ENCODE measurements at regions not wholly inside any gene's neighbourhood (a gene's known extent, or its start where the extent isn't known, plus 50 kb on each side); places are given as distances from the start of the nearest gene placed in this dataset.

DNA sequence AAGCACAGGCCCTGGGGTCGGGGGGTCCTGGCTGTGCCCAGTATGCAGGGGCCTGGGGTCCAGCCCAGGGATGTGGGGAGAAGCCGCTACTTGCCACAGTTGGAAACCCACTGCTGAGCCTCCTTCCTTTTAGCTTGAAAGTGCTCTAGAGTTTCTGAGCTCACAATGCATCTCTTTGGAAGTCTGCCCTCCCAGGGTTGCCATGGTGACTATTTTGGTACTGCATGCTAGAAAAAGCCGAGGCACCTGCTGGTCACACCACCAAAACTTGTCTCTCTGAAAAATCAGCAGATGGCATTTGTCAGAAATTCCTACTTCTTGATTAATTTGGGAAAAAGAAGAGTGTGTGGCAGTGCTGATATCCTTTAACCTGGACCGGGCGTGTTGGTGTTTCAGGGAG lies 151.8 kb downstream of the SEC61B start:
- Histone ChIP-seq H3K4me3 (ENCODE audit: low read length) (no peak overlapping the region), H3F3A (ENCODE audit: control insufficient read depth, insufficient read depth) (no peaks in the 10 kb centered on the region), H3K27ac (ENCODE audit: low read depth, low read length) (no peak overlapping the region), H3K4me1 (ENCODE audit: control insufficient read depth, low read length) (no peaks in the 10 kb centered on the region), H3K36me3 (ENCODE audit: control insufficient read depth, low read length) (no peaks in the 10 kb centered on the region), H3K9me2 (replicated peaks; ENCODE audit: control insufficient read depth, low read length) (no peaks in the 10 kb centered on the region), H3K9me3 (ENCODE audit: control insufficient read depth, insufficient read depth, low read length) (no peaks in the 10 kb centered on the region), H4K20me1 (ENCODE audit: control insufficient read depth, insufficient read depth, low read depth, low read length) (no peaks in the 10 kb centered on the region), H3K27me3 (ENCODE audit: control insufficient read depth, low read length) (peaks cover 6% of the 10 kb centered on the region; the same call in 1 of the 2 replicates), H3K79me2 (ENCODE audit: control insufficient read depth, low read length) (no peaks in the 10 kb centered on the region), H3K4me2 (ENCODE audit: low read length) (no peak overlapping the region)
- TF ChIP-seq, protein P1, sequence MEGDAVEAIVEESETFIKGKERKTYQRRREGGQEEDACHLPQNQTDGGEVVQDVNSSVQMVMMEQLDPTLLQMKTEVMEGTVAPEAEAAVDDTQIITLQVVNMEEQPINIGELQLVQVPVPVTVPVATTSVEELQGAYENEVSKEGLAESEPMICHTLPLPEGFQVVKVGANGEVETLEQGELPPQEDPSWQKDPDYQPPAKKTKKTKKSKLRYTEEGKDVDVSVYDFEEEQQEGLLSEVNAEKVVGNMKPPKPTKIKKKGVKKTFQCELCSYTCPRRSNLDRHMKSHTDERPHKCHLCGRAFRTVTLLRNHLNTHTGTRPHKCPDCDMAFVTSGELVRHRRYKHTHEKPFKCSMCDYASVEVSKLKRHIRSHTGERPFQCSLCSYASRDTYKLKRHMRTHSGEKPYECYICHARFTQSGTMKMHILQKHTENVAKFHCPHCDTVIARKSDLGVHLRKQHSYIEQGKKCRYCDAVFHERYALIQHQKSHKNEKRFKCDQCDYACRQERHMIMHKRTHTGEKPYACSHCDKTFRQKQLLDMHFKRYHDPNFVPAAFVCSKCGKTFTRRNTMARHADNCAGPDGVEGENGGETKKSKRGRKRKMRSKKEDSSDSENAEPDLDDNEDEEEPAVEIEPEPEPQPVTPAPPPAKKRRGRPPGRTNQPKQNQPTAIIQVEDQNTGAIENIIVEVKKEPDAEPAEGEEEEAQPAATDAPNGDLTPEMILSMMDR (IDR thresholded peaks at IDR 0.05; ENCODE audit: low read depth, low read length, poor library complexity, severe bottlenecking) = no peak
- no peak for TF ChIP-seq EZH2phosphoT487 (IDR thresholded peaks at IDR 0.05; ENCODE audit: borderline replicate concordance, low read length)

DNA sequence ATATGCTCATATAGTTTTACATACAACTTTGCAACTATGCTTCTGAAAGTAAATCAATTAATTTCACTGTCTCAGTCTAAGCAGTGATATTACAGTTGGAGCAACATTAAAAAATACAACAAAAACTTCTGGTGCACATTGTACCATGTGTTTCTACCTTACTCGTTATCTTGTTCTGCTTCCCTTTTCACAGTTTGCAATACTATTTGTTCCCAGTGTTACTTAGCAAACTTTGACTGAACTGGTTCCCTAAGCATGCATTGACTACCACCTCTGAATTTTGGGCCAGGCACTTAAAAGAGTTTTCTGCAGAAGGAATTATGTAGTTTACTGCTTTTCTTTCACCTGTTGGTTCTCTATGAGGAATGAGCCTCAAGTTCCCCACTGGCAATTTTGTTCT lies 152.7 kb downstream of the SEC61B start:
- peaks cover 4% of the 10 kb centered on the region; the same call in 1 of the 2 replicates for H3K27me3 ChIP-seq (ENCODE audit: control insufficient read depth, low read length)
- no peak overlapping the region for H3K4me3 ChIP-seq (ENCODE audit: low read length)
- H3K9me3 ChIP-seq (ENCODE audit: control insufficient read depth, insufficient read depth, low read length) = no peaks in the 10 kb centered on the region

DNA sequence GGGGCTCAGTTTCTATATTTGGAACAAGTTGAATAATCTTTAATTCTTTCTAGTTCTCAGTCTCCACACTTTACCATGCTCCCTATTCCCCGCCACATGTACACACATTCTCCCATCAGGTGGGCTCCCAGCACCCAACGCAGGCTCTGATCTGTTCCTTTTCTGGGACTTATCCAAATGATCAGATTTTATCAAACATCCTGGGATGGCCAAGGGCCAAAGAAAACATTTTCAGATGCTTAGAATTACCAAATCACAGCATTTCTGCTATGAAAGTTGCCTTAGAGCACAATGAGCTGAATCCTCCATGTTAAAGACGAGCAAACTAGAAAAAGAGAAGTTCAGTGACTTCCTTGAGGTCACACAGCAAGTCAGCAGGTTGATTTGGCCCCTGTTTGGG lies 153.4 kb downstream of the SEC61B start:
- Histone ChIP-seq H3K36me3 (ENCODE audit: control insufficient read depth, low read length) (no peaks in the 10 kb centered on the region), H3K9me3 (ENCODE audit: control insufficient read depth, insufficient read depth, low read length) (no peaks in the 10 kb centered on the region), H3K9me2 (replicated peaks; ENCODE audit: control insufficient read depth, low read length) (no peaks in the 10 kb centered on the region), H3K79me2 (ENCODE audit: control insufficient read depth, low read length) (no peaks in the 10 kb centered on the region), H3F3A (ENCODE audit: control insufficient read depth, insufficient read depth) (no peaks in the 10 kb centered on the region), H3K27me3 (ENCODE audit: control insufficient read depth, low read length) (peaks cover 4% of the 10 kb centered on the region; the same call in 1 of the 2 replicates), H4K20me1 (ENCODE audit: control insufficient read depth, insufficient read depth, low read depth, low read length) (no peaks in the 10 kb centered on the region), H3K4me2 (ENCODE audit: low read length) (no peak overlapping the region), H3K4me1 (ENCODE audit: control insufficient read depth, low read length) (no peaks in the 10 kb centered on the region), H3K4me3 (ENCODE audit: low read length) (no peak overlapping the region), H3K27ac (ENCODE audit: low read depth, low read length) (no peak overlapping the region)
- TF ChIP-seq, protein P1 (IDR thresholded peaks at IDR 0.05; ENCODE audit: low read depth, low read length, poor library complexity, severe bottlenecking) = no peak
- TF ChIP-seq EZH2phosphoT487 (IDR thresholded peaks at IDR 0.05; ENCODE audit: borderline replicate concordance, low read length) = no peak

More for the DNA sequence above, 152.7 kb downstream of the SEC61B start:
- no peak overlapping the region for H3K27ac ChIP-seq (ENCODE audit: low read depth, low read length)
- H3K36me3 ChIP-seq (ENCODE audit: control insufficient read depth, low read length) = no peaks in the 10 kb centered on the region
- TF ChIP-seq, protein P1 (IDR thresholded peaks at IDR 0.05; ENCODE audit: low read depth, low read length, poor library complexity, severe bottlenecking) = no peak
- TF ChIP-seq EZH2phosphoT487 (IDR thresholded peaks at IDR 0.05; ENCODE audit: borderline replicate concordance, low read length) = no peak
- no peaks in the 10 kb centered on the region for H3K4me1 ChIP-seq (ENCODE audit: control insufficient read depth, low read length)
- no peaks in the 10 kb centered on the region for H3K79me2 ChIP-seq (ENCODE audit: control insufficient read depth, low read length)
- no peaks in the 10 kb centered on the region for H4K20me1 ChIP-seq (ENCODE audit: control insufficient read depth, insufficient read depth, low read depth, low read length)
- H3K9me2 ChIP-seq (replicated peaks; ENCODE audit: control insufficient read depth, low read length) = no peaks in the 10 kb centered on the region
- no peaks in the 10 kb centered on the region for H3F3A ChIP-seq (ENCODE audit: control insufficient read depth, insufficient read depth)
- H3K4me2 ChIP-seq (ENCODE audit: low read length) = no peak overlapping the region

All from DOHH2 (cell line).